OCI-LY1 (cell line): ENCODE measurements at regions not wholly inside any gene's neighbourhood (a gene's known extent, or its start where the extent isn't known, plus 50 kb on each side); places are given as distances from the start of the nearest gene placed in this dataset.

Experiments used
- EZH2 ChIP-seq: fragments of 200-600 bp; sonication (generic), shearing (Covaris generic); IDR thresholded peaks from 2 replicates; pipeline ENCODE4 v1.8.0; 2017; ENCODE audit warnings: borderline replicate concordance, mixed run types, mild to moderate bottlenecking, antibody characterized with exemption, low read length, moderate library complexity, mixed read lengths
- TF ChIP-seq, protein P1 (sequence below): fragments of 200-600 bp; sonication (generic), shearing (Covaris generic); IDR thresholded peaks from 2 replicates; pipeline ENCODE4 v1.5.1; 2017; ENCODE audit warnings: mild to moderate bottlenecking, antibody characterized with exemption, low read length, moderate library complexity, mixed read lengths

DNA sequence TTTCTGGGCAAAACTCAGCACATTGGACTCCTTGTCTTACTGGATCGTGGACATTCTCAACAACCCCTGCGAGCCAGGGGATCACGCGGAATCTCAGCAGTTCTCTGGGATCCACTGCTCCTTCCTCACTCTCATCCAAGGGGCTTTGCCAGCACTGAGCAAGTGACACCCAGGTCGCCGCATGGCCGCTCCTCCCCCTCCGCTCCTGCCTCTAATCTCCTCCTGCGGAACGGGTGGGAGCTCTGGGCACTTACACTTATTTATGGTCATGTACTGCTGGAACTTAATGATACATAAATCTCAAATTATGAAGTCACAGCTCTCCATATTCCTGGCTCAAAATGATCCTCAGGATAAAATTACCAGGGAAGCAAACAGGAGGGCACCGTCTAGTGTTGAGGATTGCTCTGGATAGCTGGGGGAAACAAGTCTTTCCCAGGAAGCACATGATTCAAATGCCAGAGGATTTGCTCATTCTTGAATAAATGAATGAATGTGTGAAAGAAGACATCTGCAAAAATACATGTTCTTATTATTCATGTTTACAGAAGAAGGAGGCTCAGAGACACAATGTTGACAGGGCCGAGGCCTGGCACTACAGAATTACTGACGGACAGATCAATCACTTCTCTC, 1077.3 kb downstream of the TBC1D22A start:
- TF ChIP-seq, protein P1, sequence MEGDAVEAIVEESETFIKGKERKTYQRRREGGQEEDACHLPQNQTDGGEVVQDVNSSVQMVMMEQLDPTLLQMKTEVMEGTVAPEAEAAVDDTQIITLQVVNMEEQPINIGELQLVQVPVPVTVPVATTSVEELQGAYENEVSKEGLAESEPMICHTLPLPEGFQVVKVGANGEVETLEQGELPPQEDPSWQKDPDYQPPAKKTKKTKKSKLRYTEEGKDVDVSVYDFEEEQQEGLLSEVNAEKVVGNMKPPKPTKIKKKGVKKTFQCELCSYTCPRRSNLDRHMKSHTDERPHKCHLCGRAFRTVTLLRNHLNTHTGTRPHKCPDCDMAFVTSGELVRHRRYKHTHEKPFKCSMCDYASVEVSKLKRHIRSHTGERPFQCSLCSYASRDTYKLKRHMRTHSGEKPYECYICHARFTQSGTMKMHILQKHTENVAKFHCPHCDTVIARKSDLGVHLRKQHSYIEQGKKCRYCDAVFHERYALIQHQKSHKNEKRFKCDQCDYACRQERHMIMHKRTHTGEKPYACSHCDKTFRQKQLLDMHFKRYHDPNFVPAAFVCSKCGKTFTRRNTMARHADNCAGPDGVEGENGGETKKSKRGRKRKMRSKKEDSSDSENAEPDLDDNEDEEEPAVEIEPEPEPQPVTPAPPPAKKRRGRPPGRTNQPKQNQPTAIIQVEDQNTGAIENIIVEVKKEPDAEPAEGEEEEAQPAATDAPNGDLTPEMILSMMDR: no peak
- no peak for TF ChIP-seq EZH2
